ENCODE measurements at regions not wholly inside any gene's neighbourhood (a gene's known extent, or its start where the extent isn't known, plus 50 kb on each side); places are given as distances from the start of the nearest gene placed in this dataset.

DNA sequence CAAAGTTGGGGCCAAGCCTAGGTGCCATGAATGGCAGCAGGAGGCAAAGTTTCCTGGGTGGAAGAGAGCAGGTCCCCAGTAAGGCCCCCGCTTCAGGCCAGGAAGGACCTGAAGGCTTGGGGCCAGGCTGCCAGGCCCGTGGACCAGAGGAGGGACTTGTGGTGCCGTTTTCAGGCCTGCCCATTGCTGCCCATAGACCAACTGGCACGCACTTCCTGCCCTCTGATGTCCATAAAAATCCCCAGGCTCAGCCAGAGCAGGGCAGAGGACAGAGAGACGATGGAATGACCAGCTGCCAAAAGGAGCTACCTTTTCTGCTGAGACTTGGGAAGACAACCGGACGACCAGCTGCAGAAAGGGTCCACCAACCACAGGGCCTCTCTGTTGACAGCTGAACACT lies 1205.5 kb downstream of the ARAP2 start (continued):
- TF ChIP-seq PPARA (CRISPR knock-in tag; IDR thresholded peaks at IDR 0.05; ENCODE audit: borderline replicate concordance), result no peak
- no peak for TF ChIP-seq CSDC2 (CRISPR knock-in tag; IDR thresholded peaks at IDR 0.05)
- TF ChIP-seq RARB (CRISPR knock-in tag; IDR thresholded peaks at IDR 0.05), result no peak
- TF ChIP-seq ZNF70 (CRISPR knock-in tag; IDR thresholded peaks at IDR 0.05), result no peak
- TF ChIP-seq TOX (CRISPR knock-in tag; IDR thresholded peaks at IDR 0.05; ENCODE audit: borderline replicate concordance), result no peak
- TF ChIP-seq ISL1 (CRISPR knock-in tag; IDR thresholded peaks at IDR 0.05), result no peak
- no peak for TF ChIP-seq OSR1 (CRISPR knock-in tag; IDR thresholded peaks at IDR 0.05)
- TF ChIP-seq ZC3H10 (CRISPR knock-in tag; IDR thresholded peaks at IDR 0.05), result no peak
- TF ChIP-seq, protein P1, sequence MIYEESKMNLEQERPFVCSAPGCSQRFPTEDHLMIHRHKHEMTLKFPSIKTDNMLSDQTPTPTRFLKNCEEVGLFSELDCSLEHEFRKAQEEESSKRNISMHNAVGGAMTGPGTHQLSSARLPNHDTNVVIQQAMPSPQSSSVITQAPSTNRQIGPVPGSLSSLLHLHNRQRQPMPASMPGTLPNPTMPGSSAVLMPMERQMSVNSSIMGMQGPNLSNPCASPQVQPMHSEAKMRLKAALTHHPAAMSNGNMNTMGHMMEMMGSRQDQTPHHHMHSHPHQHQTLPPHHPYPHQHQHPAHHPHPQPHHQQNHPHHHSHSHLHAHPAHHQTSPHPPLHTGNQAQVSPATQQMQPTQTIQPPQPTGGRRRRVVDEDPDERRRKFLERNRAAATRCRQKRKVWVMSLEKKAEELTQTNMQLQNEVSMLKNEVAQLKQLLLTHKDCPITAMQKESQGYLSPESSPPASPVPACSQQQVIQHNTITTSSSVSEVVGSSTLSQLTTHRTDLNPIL (CRISPR knock-in tag; IDR thresholded peaks at IDR 0.05; ENCODE audit: low read depth), result no peak

DNA sequence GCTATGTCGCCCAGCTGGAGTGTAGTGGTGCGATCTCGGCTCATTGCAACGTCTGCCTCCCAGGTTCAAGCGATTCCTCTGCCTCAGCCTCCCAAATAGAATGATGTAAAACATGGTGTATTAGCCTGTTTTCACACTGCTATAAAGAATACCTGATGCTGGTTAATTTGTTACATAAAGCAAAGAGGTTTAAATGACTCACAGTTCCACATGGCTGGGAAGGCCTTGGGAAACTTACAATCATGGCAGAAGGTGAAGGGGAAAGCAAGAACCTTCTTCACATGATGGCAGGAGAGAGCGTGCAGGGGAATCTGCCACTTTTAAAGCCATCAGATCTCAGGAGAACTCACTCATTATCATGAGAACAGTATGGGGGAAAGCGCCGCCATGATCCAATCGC lies 1191.8 kb downstream of the ARAP2 start:
- no peak for TF ChIP-seq ZFP30 (CRISPR knock-in tag; IDR thresholded peaks at IDR 0.05)
- TF ChIP-seq, protein P2, sequence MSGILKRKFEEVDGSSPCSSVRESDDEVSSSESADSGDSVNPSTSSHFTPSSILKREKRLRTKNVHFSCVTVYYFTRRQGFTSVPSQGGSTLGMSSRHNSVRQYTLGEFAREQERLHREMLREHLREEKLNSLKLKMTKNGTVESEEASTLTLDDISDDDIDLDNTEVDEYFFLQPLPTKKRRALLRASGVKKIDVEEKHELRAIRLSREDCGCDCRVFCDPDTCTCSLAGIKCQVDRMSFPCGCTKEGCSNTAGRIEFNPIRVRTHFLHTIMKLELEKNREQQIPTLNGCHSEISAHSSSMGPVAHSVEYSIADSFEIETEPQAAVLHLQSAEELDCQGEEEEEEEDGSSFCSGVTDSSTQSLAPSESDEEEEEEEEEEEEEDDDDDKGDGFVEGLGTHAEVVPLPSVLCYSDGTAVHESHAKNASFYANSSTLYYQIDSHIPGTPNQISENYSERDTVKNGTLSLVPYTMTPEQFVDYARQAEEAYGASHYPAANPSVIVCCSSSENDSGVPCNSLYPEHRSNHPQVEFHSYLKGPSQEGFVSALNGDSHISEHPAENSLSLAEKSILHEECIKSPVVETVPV (CRISPR knock-in tag; IDR thresholded peaks at IDR 0.05), result no peak
- TF ChIP-seq PPARA (CRISPR knock-in tag; IDR thresholded peaks at IDR 0.05; ENCODE audit: borderline replicate concordance), result no peak
- TF ChIP-seq ZC3H10 (CRISPR knock-in tag; IDR thresholded peaks at IDR 0.05), result no peak
- no peak for TF ChIP-seq ZNF8 (CRISPR knock-in tag; IDR thresholded peaks at IDR 0.05)
- TF ChIP-seq ZNF565 (CRISPR knock-in tag; conservative IDR thresholded peaks at IDR 0.05; ENCODE audit: low read depth), result no peak
- TF ChIP-seq SNAI2 (CRISPR knock-in tag; IDR thresholded peaks at IDR 0.05), result no peak
- TF ChIP-seq TCF4 (CRISPR knock-in tag; IDR thresholded peaks at IDR 0.05; ENCODE audit: borderline replicate concordance), result no peak
- no peak for TF ChIP-seq ARNTL (CRISPR knock-in tag; IDR thresholded peaks at IDR 0.05; ENCODE audit: borderline replicate concordance, low read depth)
- TF ChIP-seq, protein P3, sequence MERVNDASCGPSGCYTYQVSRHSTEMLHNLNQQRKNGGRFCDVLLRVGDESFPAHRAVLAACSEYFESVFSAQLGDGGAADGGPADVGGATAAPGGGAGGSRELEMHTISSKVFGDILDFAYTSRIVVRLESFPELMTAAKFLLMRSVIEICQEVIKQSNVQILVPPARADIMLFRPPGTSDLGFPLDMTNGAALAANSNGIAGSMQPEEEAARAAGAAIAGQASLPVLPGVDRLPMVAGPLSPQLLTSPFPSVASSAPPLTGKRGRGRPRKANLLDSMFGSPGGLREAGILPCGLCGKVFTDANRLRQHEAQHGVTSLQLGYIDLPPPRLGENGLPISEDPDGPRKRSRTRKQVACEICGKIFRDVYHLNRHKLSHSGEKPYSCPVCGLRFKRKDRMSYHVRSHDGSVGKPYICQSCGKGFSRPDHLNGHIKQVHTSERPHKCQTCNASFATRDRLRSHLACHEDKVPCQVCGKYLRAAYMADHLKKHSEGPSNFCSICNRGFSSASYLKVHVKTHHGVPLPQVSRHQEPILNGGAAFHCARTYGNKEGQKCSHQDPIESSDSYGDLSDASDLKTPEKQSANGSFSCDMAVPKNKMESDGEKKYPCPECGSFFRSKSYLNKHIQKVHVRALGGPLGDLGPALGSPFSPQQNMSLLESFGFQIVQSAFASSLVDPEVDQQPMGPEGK (CRISPR knock-in tag; IDR thresholded peaks at IDR 0.05; ENCODE audit: borderline replicate concordance), result no peak
- TF ChIP-seq TOX (CRISPR knock-in tag; IDR thresholded peaks at IDR 0.05; ENCODE audit: borderline replicate concordance), result no peak
- TF ChIP-seq RARB (CRISPR knock-in tag; IDR thresholded peaks at IDR 0.05), result no peak
- TF ChIP-seq ZNF70 (CRISPR knock-in tag; IDR thresholded peaks at IDR 0.05), result no peak
- TF ChIP-seq, protein P4, sequence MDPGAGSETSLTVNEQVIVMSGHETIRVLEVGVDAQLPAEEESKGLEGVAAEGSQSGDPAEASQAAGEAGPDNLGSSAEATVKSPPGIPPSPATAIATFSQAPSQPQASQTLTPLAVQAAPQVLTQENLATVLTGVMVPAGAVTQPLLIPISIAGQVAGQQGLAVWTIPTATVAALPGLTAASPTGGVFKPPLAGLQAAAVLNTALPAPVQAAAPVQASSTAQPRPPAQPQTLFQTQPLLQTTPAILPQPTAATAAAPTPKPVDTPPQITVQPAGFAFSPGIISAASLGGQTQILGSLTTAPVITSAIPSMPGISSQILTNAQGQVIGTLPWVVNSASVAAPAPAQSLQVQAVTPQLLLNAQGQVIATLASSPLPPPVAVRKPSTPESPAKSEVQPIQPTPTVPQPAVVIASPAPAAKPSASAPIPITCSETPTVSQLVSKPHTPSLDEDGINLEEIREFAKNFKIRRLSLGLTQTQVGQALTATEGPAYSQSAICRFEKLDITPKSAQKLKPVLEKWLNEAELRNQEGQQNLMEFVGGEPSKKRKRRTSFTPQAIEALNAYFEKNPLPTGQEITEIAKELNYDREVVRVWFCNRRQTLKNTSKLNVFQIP (CRISPR knock-in tag; IDR thresholded peaks at IDR 0.05; ENCODE audit: borderline replicate concordance, low read depth), result no peak
- TF ChIP-seq, protein P1 (CRISPR knock-in tag; IDR thresholded peaks at IDR 0.05; ENCODE audit: low read depth), result no peak
- no peak for TF ChIP-seq GLIS3 (CRISPR knock-in tag; IDR thresholded peaks at IDR 0.05)
- TF ChIP-seq OSR1 (CRISPR knock-in tag; IDR thresholded peaks at IDR 0.05), result no peak
- TF ChIP-seq, protein P5, sequence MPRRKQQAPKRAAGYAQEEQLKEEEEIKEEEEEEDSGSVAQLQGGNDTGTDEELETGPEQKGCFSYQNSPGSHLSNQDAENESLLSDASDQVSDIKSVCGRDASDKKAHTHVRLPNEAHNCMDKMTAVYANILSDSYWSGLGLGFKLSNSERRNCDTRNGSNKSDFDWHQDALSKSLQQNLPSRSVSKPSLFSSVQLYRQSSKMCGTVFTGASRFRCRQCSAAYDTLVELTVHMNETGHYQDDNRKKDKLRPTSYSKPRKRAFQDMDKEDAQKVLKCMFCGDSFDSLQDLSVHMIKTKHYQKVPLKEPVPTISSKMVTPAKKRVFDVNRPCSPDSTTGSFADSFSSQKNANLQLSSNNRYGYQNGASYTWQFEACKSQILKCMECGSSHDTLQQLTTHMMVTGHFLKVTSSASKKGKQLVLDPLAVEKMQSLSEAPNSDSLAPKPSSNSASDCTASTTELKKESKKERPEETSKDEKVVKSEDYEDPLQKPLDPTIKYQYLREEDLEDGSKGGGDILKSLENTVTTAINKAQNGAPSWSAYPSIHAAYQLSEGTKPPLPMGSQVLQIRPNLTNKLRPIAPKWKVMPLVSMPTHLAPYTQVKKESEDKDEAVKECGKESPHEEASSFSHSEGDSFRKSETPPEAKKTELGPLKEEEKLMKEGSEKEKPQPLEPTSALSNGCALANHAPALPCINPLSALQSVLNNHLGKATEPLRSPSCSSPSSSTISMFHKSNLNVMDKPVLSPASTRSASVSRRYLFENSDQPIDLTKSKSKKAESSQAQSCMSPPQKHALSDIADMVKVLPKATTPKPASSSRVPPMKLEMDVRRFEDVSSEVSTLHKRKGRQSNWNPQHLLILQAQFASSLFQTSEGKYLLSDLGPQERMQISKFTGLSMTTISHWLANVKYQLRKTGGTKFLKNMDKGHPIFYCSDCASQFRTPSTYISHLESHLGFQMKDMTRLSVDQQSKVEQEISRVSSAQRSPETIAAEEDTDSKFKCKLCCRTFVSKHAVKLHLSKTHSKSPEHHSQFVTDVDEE (CRISPR knock-in tag; IDR thresholded peaks at IDR 0.05), result no peak
- TF ChIP-seq ESRRG (CRISPR knock-in tag; IDR thresholded peaks at IDR 0.05), result no peak
- ATAC-seq, result no peak

All from SK-N-SH treated with all-trans-retinoic acid at 6 μM for 48 hours (cell line).